Nephron (organoid): ENCODE measurements at regions not wholly inside any gene's neighbourhood (a gene's known extent, or its start where the extent isn't known, plus 50 kb on each side); places are given as distances from the start of the nearest gene placed in this dataset.

Experiments
- H3K27ac Mint-ChIP-seq, 3 experiments: 2 replicates each; pipeline ENCODE4 v1.8.0; 2020; ENCODE audit warnings: mixed read lengths in 3 of 3, mild to moderate bottlenecking in 2 of 3, moderate library complexity in 1 of 3
- H3K27me3 Mint-ChIP-seq: 2 replicates; pipeline ENCODE4 v1.8.0; 2021; ENCODE audit warnings: low read depth, mild to moderate bottlenecking, moderate library complexity, mixed read lengths
- H3K36me3 Mint-ChIP-seq: 2 replicates; pipeline ENCODE4 v1.8.0; 2020; ENCODE audit warnings: low read depth, mixed read lengths
- H3K4me1 Mint-ChIP-seq: 2 replicates; pipeline ENCODE4 v1.8.0; 2020; ENCODE audit warnings: mixed read lengths
- H3K4me3 Mint-ChIP-seq, 3 experiments: 2 replicates each; pipeline ENCODE4 v1.8.0; 2020; ENCODE audit warnings: mild to moderate bottlenecking in 3 of 3, mixed read lengths in 3 of 3, moderate library complexity in 2 of 3
- H3K9me3 Mint-ChIP-seq: 2 replicates; pipeline ENCODE4 v1.8.0; 2020; ENCODE audit warnings: mixed read lengths
- CTCF ChIP-seq, 3 experiments: fragments of 200-600 bp; sonication (generic); IDR thresholded peaks; one replicate each; pipeline ENCODE4 v1.5.0; 2021; ENCODE audit warnings: antibody characterized with exemption in 3 of 3; ENCODE audit not compliant: unreplicated experiment in 3 of 3

- H3K4me3 Mint-ChIP-seq, result no peak overlapping the region
- H3K4me1 Mint-ChIP-seq, result no peaks in the 10 kb centered on the region
- H3K36me3 Mint-ChIP-seq, result no peaks in the 10 kb centered on the region
- H3K9me3 Mint-ChIP-seq, result no peaks in the 10 kb centered on the region
- no peaks in the 10 kb centered on the region for H3K27me3 Mint-ChIP-seq
- TF ChIP-seq CTCF (IDR thresholded peaks at IDR 0.05; ENCODE audit: unreplicated experiment in 3 of 3), result no peak
- H3K27ac Mint-ChIP-seq, result no peak overlapping the region
Observed at GRCh38 chr12:66945189-66945817, 266.4 kb upstream of the GRIP1 start.

DNA sequence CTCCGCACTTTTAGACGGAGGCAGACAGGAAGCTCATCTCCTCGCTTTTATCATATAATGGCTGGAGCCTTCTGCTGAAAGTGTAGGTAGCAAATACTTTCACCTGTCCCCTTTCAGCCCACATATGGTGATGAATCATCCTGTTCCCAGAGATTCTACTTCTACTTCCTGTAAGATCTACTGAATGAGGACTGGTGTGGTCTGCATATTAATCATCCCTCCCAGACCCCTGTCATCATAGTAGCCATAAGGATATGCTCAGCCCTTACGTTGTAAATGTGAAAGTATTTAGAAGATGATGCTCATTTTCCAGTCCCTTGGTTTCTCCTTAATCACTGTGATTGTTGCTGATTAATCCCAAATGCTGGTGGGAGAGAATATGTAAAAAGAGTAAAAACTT, 268.2 kb upstream of the GRIP1 start:
- Mint-ChIP-seq H3K4me1 (peaks cover 7% of the 10 kb centered on the region), H3K9me3 (no peaks in the 10 kb centered on the region), H3K27ac (no peak overlapping the region), H3K36me3 (no peaks in the 10 kb centered on the region), H3K27me3 (no peaks in the 10 kb centered on the region), H3K4me3 (no peak overlapping the region)
- no peak for TF ChIP-seq CTCF (IDR thresholded peaks at IDR 0.05; ENCODE audit: unreplicated experiment in 3 of 3)

- Mint-ChIP-seq H3K27me3 (no peaks in the 10 kb centered on the region), H3K4me1 (peaks cover 13% of the 10 kb centered on the region), H3K27ac (no peak overlapping the region), H3K9me3 (no peaks in the 10 kb centered on the region), H3K36me3 (no peaks in the 10 kb centered on the region), H3K4me3 (no peak overlapping the region)
- TF ChIP-seq CTCF (IDR thresholded peaks at IDR 0.05; ENCODE audit: unreplicated experiment in 3 of 3), result no peak
Observed at GRCh38 chr12:66952668-66953067, 273.8 kb upstream of the GRIP1 start.

DNA sequence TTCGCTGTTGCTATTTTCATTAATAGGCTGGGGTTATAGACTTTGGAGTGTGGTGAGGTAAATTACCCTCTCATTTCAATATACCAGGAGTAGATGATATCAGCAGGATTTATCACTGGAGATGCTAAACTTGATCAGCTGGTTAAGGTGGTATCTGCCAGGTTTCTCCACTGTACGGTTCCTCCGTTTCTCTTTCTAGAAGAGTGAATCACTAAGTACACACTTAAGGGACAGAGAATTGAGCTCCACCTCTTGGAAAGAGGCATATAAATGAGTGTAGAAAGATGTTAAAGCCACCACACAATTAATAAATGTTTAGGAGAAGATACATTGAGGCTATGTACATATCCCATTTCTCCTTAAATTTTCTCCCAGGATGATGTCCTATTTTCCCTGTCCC, 277.4 kb upstream of the GRIP1 start:
- H3K27me3 Mint-ChIP-seq, result no peaks in the 10 kb centered on the region
- no peaks in the 10 kb centered on the region for H3K9me3 Mint-ChIP-seq
- no peak for TF ChIP-seq CTCF (IDR thresholded peaks at IDR 0.05; ENCODE audit: unreplicated experiment in 3 of 3)
- H3K27ac Mint-ChIP-seq, result no peak overlapping the region
- no peak overlapping the region for H3K4me3 Mint-ChIP-seq
- no peaks in the 10 kb centered on the region for H3K36me3 Mint-ChIP-seq
- H3K4me1 Mint-ChIP-seq, result peaks cover 18% of the 10 kb centered on the region

DNA sequence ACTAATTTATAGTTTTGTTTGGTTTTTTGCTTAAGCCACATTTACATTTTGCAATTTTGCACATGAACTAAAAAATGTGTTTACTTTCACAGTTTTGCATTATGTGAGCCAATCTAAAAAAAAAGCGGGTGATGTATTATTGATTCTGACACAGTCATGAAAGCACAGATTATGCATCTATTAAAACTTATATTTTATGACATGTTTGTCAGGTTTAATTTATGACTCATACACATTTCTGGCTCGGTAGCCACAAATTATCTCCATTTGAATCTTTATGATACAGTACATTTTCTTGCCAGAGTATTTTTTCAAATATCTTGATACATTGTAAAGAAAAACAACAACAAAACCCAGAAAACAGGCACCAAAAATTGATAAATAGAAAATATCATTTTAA, 280.4 kb upstream of the GRIP1 start:
- Mint-ChIP-seq H3K36me3 (no peaks in the 10 kb centered on the region), H3K4me3 (no peak overlapping the region), H3K9me3 (no peaks in the 10 kb centered on the region), H3K27ac (no peak overlapping the region), H3K27me3 (no peaks in the 10 kb centered on the region), H3K4me1 (peaks cover 5% of the 10 kb centered on the region)
- TF ChIP-seq CTCF (IDR thresholded peaks at IDR 0.05; ENCODE audit: unreplicated experiment in 3 of 3), result no peak

GRCh38 chr12:66960006-66960405, 281.1 kb upstream of the GRIP1 start:
- peaks cover 5% of the 10 kb centered on the region for H3K4me1 Mint-ChIP-seq
- H3K36me3 Mint-ChIP-seq, result no peaks in the 10 kb centered on the region
- H3K27ac Mint-ChIP-seq, result no peak overlapping the region
- no peak overlapping the region for H3K4me3 Mint-ChIP-seq
- TF ChIP-seq CTCF (IDR thresholded peaks at IDR 0.05; ENCODE audit: unreplicated experiment in 3 of 3), result no peak
- H3K27me3 Mint-ChIP-seq, result no peaks in the 10 kb centered on the region
- no peaks in the 10 kb centered on the region for H3K9me3 Mint-ChIP-seq
